Lung (tissue), 11 donors: ENCODE measurements at regions not wholly inside any gene's neighbourhood (a gene's known extent, or its start where the extent isn't known, plus 50 kb on each side); places are given as distances from the start of the nearest gene placed in this dataset.

Source experiments
- ATAC-seq: fragments of 200-7000 bp; cut with Tn5 transposase; one replicate; pipeline ENCODE4 v1.9.1; 2020; ENCODE audit warnings: moderate number of reproducible peaks; ENCODE audit not compliant: insufficient read depth, low FRiP score
- DNase-seq, 3 donors: peaks; one replicate each; pipeline ENCODE4 v3.0.0-alpha.2; 2013 to 2017
- H3K27ac ChIP-seq, 2 donors: one replicate each; pipeline ENCODE4 v1.5.1; 2013; ENCODE audit warnings: mild to moderate bottlenecking in 2 of 2, moderate library complexity in 2 of 2, control low read depth in 1 of 2, inconsistent platforms in 1 of 2, low read depth in 1 of 2, low read length in 1 of 2
- H3K27me3 ChIP-seq, 3 donors: one replicate each; pipeline ENCODE4 v1.5.1; 2013; ENCODE audit warnings: low read length in 2 of 3; ENCODE audit not compliant: control insufficient read depth in 3 of 3, insufficient read depth in 3 of 3
- H3K36me3 ChIP-seq, 4 donors: one replicate each; pipeline ENCODE4 v1.5.1; 2013; ENCODE audit warnings: low read length in 4 of 4, mild to moderate bottlenecking in 1 of 4, moderate library complexity in 1 of 4; ENCODE audit not compliant: control insufficient read depth in 4 of 4, insufficient read depth in 4 of 4
- H3K4me1 ChIP-seq, 5 donors: one replicate each; pipeline ENCODE4 v1.5.1; 2013; ENCODE audit warnings: low read length in 5 of 5, mild to moderate bottlenecking in 2 of 5, moderate library complexity in 1 of 5; ENCODE audit not compliant: control insufficient read depth in 5 of 5, insufficient read depth in 5 of 5
- H3K4me3 ChIP-seq: one replicate; pipeline ENCODE4 v1.5.1; 2013; ENCODE audit warnings: mild to moderate bottlenecking, control low read depth, moderate library complexity
- H3K9ac ChIP-seq, 2 donors: one replicate each; pipeline ENCODE4 v1.5.1; 2013; ENCODE audit warnings: low read length in 2 of 2, control low read depth in 1 of 2; ENCODE audit not compliant: insufficient read depth in 1 of 2
- H3K9me3 ChIP-seq, 4 donors: one replicate each; pipeline ENCODE4 v1.5.1; 2013; ENCODE audit warnings: low read length in 3 of 4, mild to moderate bottlenecking in 1 of 4, moderate library complexity in 1 of 4; ENCODE audit not compliant: control insufficient read depth in 4 of 4, insufficient read depth in 3 of 4
- WGBS, 2 donors: extraction: QIAGEN DNeasy Blood & Tissue Kit; methylation state at CpG; one replicate each; pipeline ENCODE4 v1.1.7; 2013; 5-methylcytosine and 5-hydroxymethylcytosine counted together
- TF ChIP-seq, protein P1 (sequence below): IDR thresholded peaks from 2 replicates; pipeline ENCODE4 v1.5.1; 2012; ENCODE audit warnings: mild to moderate bottlenecking; ENCODE audit errors: control extremely low read depth, extremely low read depth
- donor health status: control.
- donor health status: control.
- donor health status: Bipolar disorder and iron deficiency.
- donor health status: healthy.
- donor health status: DM: yes; HTN: yes; CAD: no.

DNA sequence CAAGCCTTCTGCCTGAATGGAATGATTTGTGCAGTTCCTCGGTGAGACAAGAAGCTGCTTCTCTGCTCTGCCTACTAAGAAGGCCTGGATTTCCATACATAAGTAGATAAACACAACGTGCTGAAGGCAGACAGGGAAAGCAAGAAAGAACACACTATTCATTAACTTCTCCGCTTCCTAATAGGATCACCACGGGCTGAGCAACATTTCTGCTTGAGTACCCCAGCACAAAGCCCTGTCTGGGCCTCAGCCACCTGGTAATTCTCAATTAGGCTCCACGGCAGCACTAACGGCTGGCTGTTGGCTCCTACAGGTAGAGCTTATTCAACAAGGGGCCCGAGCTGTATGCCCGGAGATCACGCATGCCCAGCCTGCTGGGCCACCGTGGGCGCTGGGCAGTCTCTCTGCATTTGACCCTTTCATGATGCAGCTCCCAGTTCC, 1156.6 kb downstream of the TBC1D22A start:
- WGBS, 2 donors: 75 to 79% methylated on average over 11 of the region's 11 CpGs

DNA sequence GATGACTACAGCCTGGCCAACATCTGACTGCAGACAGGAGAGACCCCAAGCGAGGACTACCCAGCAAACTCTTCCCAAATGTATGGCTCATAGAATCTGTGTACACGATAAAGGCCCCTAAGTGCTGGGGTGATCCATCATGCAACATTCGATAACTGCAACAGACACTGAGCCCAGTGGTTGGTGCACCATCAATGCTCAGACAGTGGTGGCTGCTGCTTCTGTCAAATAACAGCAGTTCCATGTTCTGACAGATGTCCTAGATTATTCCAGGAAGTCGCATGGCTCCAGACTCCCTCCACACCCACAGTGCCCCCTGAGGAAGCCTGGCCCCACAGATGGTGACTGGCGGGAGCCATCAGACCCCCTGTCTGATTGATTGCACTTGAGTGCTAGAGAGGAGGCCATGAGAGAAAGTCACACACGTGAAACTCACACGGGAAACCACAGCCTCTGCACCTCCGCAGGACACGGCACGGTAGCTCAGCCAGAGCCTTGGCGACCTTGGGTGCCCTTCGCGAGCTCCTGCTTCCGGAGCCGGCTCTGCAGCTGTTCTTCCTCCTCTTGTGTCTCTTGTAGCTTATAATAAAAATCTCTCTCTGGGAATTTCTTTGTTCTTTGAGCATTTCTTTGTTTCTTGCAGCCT, 1155.9 kb downstream of the TBC1D22A start:
- Histone ChIP-seq H3K4me1 (no peaks in the 10 kb centered on the region), H3K27ac (no peak overlapping the region), H3K27me3 (no peaks in the 10 kb centered on the region), H3K9ac (no peak overlapping the region), H3K9me3 (no peaks in the 10 kb centered on the region), H3K4me3 (no peak overlapping the region), H3K36me3 (no peaks in the 10 kb centered on the region)
- WGBS, 2 donors: 47 to 79% methylated on average over 15 of the region's 15 CpGs
- TF ChIP-seq, protein P1, sequence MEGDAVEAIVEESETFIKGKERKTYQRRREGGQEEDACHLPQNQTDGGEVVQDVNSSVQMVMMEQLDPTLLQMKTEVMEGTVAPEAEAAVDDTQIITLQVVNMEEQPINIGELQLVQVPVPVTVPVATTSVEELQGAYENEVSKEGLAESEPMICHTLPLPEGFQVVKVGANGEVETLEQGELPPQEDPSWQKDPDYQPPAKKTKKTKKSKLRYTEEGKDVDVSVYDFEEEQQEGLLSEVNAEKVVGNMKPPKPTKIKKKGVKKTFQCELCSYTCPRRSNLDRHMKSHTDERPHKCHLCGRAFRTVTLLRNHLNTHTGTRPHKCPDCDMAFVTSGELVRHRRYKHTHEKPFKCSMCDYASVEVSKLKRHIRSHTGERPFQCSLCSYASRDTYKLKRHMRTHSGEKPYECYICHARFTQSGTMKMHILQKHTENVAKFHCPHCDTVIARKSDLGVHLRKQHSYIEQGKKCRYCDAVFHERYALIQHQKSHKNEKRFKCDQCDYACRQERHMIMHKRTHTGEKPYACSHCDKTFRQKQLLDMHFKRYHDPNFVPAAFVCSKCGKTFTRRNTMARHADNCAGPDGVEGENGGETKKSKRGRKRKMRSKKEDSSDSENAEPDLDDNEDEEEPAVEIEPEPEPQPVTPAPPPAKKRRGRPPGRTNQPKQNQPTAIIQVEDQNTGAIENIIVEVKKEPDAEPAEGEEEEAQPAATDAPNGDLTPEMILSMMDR: no peak
- ATAC-seq (no peak), DNase-seq (peak in 1 of 3 donors; percentile 1)

More for the DNA sequence above, 1156.6 kb downstream of the TBC1D22A start:
- no peaks in the 10 kb centered on the region for H3K36me3 ChIP-seq
- H3K4me3 ChIP-seq: no peak overlapping the region
- ATAC-seq (no peak), DNase-seq (peak in 1 of 3 donors; percentile 3)
- peaks cover 0 to 3% (median under 1%) of the 10 kb centered on the region in 4 donors for H3K9me3 ChIP-seq
- no peak overlapping the region for H3K27ac ChIP-seq
- no peak overlapping the region for H3K9ac ChIP-seq
- TF ChIP-seq, protein P1: no peak
- H3K27me3 ChIP-seq: no peaks in the 10 kb centered on the region
- H3K4me1 ChIP-seq: no peaks in the 10 kb centered on the region

DNA sequence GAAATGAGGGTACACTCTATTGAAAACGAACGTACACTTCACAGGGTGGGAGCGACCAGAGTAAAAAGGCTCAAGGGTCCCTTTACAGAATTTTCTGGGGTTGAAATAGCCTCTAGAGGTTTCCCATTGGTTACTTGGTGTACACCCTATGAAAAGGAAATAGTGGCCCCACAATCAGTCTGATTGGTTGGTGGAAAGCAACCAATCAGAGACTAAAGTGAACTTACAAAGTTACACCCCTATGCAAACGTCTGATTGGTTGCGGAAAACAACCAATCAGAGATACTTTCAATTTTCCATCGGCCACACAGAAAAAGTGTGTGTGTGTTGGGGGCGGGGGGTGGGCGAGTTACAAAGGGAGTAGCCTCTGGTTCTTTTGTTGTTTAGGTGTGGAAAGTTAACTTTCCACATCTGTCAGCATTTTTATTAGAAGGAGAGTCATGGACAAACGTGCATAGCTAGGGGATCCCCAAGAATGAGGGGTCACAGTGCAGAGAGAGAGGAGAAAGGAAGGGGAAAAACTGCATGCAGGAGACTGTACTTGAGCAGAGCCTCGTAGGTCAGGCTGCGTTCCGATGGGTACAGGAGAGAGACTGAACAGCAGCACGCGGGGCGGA, 1152.1 kb downstream of the TBC1D22A start:
- TF ChIP-seq, protein P1: no peak
- 89 to 91% methylated on average over 15 of the region's 15 CpGs for WGBS, 2 donors
- Histone ChIP-seq H3K9me3 (no peaks in the 10 kb centered on the region), H3K9ac (no peak overlapping the region), H3K4me3 (no peak overlapping the region), H3K4me1 (no peaks in the 10 kb centered on the region), H3K36me3 (no peaks in the 10 kb centered on the region), H3K27ac (no peak overlapping the region), H3K27me3 (no peaks in the 10 kb centered on the region)
- no peak for DNase-seq
- ATAC-seq: no peak
